NCI-H2227 (cell line): ENCODE measurements at regions not wholly inside any gene's neighbourhood (a gene's known extent, or its start where the extent isn't known, plus 50 kb on each side); places are given as distances from the start of the nearest gene placed in this dataset.
"Not testable (repeated sequence)": the region's sequence is repeated elsewhere in the genome, so short reads cannot be mapped to it uniquely, and the experiment has no call there.

Source experiments
- DNase-seq: peaks from one replicate; lab custom pipeline; 2025; ENCODE audit not compliant: unreplicated experiment; lab: John Stamatoyannopoulos, UW

GRCh38 chr2:103365071-103365470, 603.2 kb downstream of the TMEM182 start:
- no peak for DNase-seq

DNA sequence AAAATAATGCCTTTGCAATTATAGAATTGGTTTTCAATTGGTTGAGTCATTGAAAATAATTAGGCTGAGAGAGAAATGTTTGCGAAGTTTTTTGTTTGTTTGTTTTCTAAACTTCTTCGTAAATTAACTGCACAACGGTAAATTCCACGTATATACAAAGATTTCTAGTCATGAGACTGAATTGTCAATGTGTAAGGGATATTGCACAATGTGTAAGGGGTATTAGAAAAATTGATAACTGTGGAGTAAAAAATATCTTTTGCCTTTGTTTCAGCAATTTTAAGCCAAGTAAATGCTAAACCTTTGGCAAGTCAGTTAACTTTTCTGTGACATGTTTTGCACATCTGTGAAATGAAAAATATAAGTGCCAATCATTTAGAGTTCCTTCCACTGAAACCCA, 606.0 kb downstream of the TMEM182 start:
- DNase-seq, result no peak

GRCh38 chr2:103383541-103383940, 621.7 kb downstream of the TMEM182 start:
- no peak for DNase-seq

GRCh38 chr2:103386872-103387271, 625.0 kb downstream of the TMEM182 start:
- DNase-seq, result no peak

DNA sequence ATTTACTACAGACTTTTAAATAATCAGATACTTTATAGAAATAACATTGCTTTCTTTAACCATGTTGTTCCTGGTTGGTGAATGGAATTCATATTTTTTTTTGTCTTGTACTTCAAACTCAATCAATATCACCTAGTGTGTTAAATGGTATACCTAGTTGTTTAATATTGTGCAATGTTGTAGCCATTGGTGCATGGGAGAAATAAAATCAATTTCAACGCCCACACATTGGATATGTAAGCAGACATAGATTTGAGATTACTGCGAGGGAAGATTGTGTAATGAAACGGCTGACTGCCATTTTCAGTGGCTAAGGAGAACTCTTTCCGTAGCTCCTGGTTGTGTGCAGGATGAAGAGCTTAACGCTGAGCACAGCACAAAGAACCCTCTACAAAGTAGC, 626.1 kb downstream of the TMEM182 start:
- DNase-seq, result no peak

DNA sequence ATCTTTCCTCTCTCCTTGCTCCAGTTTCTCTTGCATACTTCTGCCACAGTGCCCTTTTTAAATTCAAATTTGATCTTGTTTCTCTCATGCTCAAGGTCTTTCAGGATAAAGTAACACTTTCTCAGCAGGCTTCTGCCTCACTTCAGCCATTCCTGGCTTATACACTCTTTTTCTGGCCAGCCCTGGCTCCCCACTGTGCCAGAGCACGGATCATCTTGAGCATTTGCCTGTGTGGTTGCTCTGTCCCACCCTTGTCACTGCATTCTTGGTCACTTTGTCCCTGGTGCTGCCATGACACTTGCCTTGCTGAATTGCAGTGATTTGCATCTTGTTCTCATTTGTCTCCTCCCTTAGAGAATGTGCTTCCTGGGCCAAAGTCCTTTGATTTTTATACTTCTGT, 634.3 kb downstream of the TMEM182 start:
- DNase-seq, result no peak

- no peak for DNase-seq
Measured at GRCh38 chr2:103401621-103402020, 639.8 kb downstream of the TMEM182 start.

- DNase-seq, result no peak
Measured at GRCh38 chr2:103402336-103402735, 640.5 kb downstream of the TMEM182 start.

DNA sequence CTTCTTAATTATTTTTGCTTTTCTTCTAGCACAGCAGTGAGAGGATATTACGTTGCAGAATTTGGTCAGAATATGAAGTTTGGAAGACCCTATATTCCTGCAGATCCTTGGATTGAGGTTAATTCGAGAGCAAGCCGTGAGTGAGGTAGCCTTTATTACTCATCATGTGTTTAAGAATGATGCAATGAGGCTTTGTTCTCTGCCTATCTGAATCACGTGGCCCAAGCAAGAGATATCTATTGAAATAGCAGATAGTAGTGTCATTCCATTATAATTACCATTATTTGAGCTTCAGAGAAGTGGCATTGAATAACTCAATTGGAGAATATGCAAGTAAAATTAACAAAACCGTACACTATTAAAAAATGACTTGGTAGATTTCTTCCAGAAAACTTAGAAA, 641.1 kb downstream of the TMEM182 start:
- no peak for DNase-seq

DNA sequence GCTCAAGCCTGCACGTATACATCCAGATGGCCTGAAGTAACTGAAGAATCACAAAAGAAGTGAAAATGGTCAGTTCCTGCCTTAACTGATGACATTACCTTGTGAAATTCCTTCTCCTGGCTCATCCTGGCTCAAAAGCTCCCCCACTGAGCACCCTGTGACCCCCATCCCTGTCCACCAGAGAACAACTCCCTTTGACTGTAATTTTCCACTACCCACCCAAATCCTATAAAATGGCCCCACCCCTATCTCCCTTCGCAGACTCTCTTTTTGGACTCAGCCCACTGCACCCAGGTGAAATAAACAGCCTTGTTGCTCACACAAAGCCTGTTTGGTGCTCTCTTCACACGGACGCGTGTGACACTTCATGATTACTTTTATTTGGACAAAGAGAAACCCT, 641.6 kb downstream of the TMEM182 start:
- DNase-seq, result not testable (repeated sequence)

GRCh38 chr2:103410221-103410620, 648.4 kb downstream of the TMEM182 start:
- DNase-seq, result no peak

DNA sequence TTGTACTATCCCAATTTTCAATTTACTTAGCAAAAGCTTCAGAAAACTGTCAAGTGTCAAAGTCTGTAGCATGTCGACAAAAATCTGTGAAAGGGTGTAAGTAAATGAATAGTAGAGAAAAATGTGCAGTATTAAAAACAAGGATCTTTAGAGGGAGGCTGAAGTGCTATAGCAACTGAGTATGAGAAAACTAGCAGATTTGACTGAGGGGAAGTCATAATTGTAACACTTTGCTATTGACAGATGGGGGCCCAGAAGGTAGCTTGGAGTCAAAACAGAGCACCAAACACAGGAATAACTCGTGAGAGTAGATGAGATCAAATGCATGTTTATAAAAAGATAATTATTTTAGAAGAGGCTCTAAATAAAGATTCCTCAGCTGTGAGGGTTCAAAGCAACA, 657.7 kb downstream of the TMEM182 start:
- DNase-seq, result no peak

DNA sequence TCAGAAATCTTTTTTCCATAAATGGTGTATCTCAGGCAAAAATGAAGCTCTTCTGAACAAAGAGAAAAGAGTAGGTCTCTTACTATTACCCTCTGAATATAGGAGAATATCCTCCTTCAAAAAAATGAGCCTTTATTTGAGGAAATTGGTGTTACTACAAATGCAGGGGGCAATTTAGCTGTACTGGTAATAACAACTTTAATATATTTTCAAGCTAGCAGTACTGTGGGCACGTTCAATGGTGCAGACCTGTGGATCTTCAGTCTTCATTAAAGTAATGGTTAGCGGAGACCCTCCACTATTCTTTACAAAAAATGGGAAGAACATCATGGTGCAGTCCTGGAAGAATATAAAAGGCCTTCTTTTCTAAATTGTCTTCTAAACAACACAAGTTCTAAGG, 661.3 kb downstream of the TMEM182 start:
- DNase-seq, result no peak

DNA sequence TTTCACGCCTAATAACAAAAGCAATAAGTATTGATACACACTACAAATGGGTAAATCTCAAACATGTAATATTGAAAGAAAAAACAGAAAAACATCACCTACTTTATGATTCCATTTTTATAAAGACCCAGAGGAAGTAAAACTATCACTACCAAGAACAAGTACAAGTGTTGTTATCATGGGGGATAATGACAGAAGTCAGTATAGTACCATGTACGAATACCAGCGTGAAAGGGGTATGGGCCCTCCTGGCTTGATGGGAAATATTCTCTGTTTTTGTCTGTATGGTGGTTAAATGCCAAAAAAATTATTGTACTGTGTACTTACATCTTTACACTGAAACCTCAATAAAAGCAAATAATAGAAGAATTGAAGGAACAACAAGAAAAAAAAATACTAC, 665.7 kb downstream of the TMEM182 start:
- DNase-seq, result no peak

GRCh38 chr2:103430191-103430590, 668.4 kb downstream of the TMEM182 start:
- DNase-seq, result no peak

DNA sequence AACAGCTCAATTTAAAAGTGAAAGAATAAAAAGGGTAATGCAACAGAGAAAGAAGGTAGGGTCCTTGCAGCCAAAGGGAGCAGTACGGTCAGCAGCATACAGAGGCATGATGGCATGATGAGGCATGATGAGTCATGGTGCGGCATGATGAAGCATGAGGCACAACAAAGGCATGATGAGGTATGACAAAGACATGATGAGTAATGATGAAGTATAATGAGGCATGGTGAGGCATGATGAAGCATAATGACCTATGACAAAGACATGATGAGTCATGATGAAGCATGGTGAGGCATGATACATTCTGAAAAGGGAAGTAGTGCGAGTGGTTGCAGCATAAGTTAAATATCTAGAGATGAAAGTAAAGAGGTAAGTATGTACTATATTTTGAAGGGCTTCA, 673.2 kb downstream of the TMEM182 start:
- no peak for DNase-seq

- DNase-seq, result no peak
Measured at GRCh38 chr2:103437161-103437560, 675.3 kb downstream of the TMEM182 start.

- DNase-seq, result no peak
Measured at GRCh38 chr2:103445347-103445746, 683.5 kb downstream of the TMEM182 start.

- no peak for DNase-seq
Measured at GRCh38 chr2:103448495-103448894, 686.7 kb downstream of the TMEM182 start.

DNA sequence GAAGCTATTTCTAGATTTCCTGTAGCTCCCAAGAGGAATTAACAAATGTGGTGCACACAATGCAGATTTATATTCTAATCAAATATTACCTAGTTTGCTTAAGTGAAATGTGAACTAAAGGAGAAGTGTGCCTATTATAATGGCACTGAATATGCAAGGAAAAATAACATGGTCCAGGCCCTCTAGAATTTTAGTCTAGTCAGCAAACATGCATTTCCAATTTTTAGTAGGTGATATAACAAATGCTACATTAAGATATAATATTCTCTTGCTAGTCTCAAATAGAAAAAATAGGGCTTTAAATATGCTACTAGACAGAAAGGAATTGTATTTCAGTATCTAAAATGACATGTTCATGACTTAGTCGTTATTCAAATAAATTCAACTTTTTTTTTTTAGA, 689.5 kb downstream of the TMEM182 start:
- DNase-seq, result no peak

DNA sequence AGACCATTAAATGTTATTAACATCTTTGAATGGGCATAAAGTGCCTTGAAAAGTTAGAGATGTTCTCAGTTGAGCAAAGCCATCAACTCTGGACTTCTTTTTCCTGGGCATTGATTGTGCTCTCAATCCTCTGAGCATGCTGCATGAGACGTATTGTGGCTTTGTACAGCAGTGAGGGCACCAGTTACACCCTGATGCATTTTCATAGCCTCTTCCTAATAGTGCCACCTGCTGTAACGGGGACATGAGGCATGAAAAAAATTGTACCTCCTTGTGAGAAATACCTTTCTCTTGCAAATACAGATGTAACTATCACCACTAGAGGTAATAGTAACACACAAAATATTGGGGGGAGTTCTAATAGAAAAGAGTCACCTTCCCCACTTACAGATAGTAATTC, 697.5 kb downstream of the TMEM182 start:
- no peak for DNase-seq

GRCh38 chr2:103462101-103462500, 700.3 kb downstream of the TMEM182 start:
- no peak for DNase-seq

GRCh38 chr2:103462712-103463111, 700.9 kb downstream of the TMEM182 start:
- no peak for DNase-seq

DNA sequence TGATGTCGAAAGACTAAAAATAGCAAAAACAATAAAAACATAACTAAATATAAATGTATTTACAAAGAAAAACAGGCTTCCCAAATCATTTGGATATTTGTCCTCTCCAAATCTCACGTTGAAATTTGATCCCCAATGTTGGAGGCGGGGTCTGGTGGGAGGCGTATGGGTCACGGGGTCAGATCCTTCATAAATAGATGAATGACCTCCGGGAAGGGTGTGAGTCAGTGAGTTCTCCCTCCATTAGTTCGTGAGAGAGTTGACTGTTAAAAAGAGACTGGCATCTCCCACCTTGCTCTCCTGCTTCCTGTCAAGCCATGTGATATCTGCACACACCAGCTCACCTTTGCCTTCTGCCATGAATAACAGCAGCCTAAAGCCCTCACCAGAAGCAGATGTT, 703.0 kb downstream of the TMEM182 start:
- no peak for DNase-seq
